ENCODE measurements at regions not wholly inside any gene's neighbourhood (a gene's known extent, or its start where the extent isn't known, plus 50 kb on each side); places are given as distances from the start of the nearest gene placed in this dataset.

- no peak for DNase-seq (ENCODE audit: low read depth in 1 of 2, low spot score in 1 of 2)
- no peaks in the 10 kb centered on the region for H3K27me3 ChIP-seq (ENCODE audit: insufficient read depth, poor library complexity, severe bottlenecking)
- TF ChIP-seq REST (IDR thresholded peaks at IDR 0.05; ENCODE audit: insufficient replicate concordance, low read depth) (no peak), SPI1 (IDR thresholded peaks at IDR 0.05; ENCODE audit: borderline replicate concordance, low read depth) (no peak), CTCF (IDR thresholded peaks at IDR 0.05; ENCODE audit: insufficient read depth, low read length) (no peak), GABPA (IDR thresholded peaks at IDR 0.05; ENCODE audit: low read depth) (no peak), POLR2AphosphoS5 (IDR thresholded peaks at IDR 0.05; ENCODE audit: low read depth) (no peak)
- H3K27ac ChIP-seq (replicated peaks) = no peak overlapping the region
- no peak overlapping the region for H3K4me3 ChIP-seq (replicated peaks; ENCODE audit: insufficient read depth, low read length)
Observed at GRCh38 chr5:153342487-153342886, 148.0 kb upstream of the GRIA1 start.

GRCh38 chr5:153347611-153348010, 142.9 kb upstream of the GRIA1 start:
- Histone ChIP-seq H3K4me3 (replicated peaks; ENCODE audit: insufficient read depth, low read length) (no peak overlapping the region), H3K27ac (replicated peaks) (no peak overlapping the region), H3K27me3 (ENCODE audit: insufficient read depth, poor library complexity, severe bottlenecking) (peaks cover 15% of the 10 kb centered on the region)
- TF ChIP-seq GABPA (IDR thresholded peaks at IDR 0.05; ENCODE audit: low read depth) = no peak
- no peak for TF ChIP-seq REST (IDR thresholded peaks at IDR 0.05; ENCODE audit: insufficient replicate concordance, low read depth)
- no peak for TF ChIP-seq POLR2AphosphoS5 (IDR thresholded peaks at IDR 0.05; ENCODE audit: low read depth)
- TF ChIP-seq SPI1 (IDR thresholded peaks at IDR 0.05; ENCODE audit: borderline replicate concordance, low read depth) = no peak
- TF ChIP-seq CTCF (IDR thresholded peaks at IDR 0.05; ENCODE audit: insufficient read depth, low read length) = no peak
- no peak for DNase-seq (ENCODE audit: low read depth in 1 of 2, low spot score in 1 of 2)

GRCh38 chr5:153350175-153350883, 140.1 kb upstream of the GRIA1 start:
- H3K27ac ChIP-seq (replicated peaks) = no peak overlapping the region
- no peak for TF ChIP-seq CTCF (IDR thresholded peaks at IDR 0.05; ENCODE audit: insufficient read depth, low read length)
- TF ChIP-seq POLR2AphosphoS5 (IDR thresholded peaks at IDR 0.05; ENCODE audit: low read depth) = no peak
- no peak for TF ChIP-seq GABPA (IDR thresholded peaks at IDR 0.05; ENCODE audit: low read depth)
- no peak for DNase-seq (ENCODE audit: low read depth in 1 of 2, low spot score in 1 of 2)
- H3K4me3 ChIP-seq (replicated peaks; ENCODE audit: insufficient read depth, low read length) = no peak overlapping the region
- peaks cover 20% of the 10 kb centered on the region for H3K27me3 ChIP-seq (ENCODE audit: insufficient read depth, poor library complexity, severe bottlenecking)
